Rectal smooth muscle tissue (tissue), 1 donor: ENCODE measurements at regions not wholly inside any gene's neighbourhood (a gene's known extent, or its start where the extent isn't known, plus 50 kb on each side); places are given as distances from the start of the nearest gene placed in this dataset.
"Not testable (repeated sequence)": the region's sequence is repeated elsewhere in the genome, so short reads cannot be mapped to it uniquely, and the experiment has no call there.

Source experiments
- H3K27ac ChIP-seq: one replicate; pipeline ENCODE4 v1.7.0; 2013; ENCODE audit warnings: low read depth, low read length, inconsistent platforms
- H3K27me3 ChIP-seq: one replicate; pipeline ENCODE4 v1.7.0; 2013; ENCODE audit warnings: low read length; ENCODE audit not compliant: control insufficient read depth, insufficient read depth
- H3K36me3 ChIP-seq: one replicate; pipeline ENCODE4 v1.7.0; 2013; ENCODE audit warnings: low read length; ENCODE audit not compliant: control insufficient read depth, insufficient read depth
- H3K4me1 ChIP-seq: one replicate; pipeline ENCODE4 v1.7.0; 2013; ENCODE audit warnings: low read length; ENCODE audit not compliant: control insufficient read depth, insufficient read depth
- H3K4me3 ChIP-seq: one replicate; pipeline ENCODE4 v1.7.0; 2013; ENCODE audit warnings: low read length
- H3K9ac ChIP-seq: one replicate; pipeline ENCODE4 v1.7.0; 2013; ENCODE audit warnings: low read length

GRCh38 chr7:19352305-19352695, 207.1 kb upstream of the FERD3L start:
- Histone ChIP-seq H3K4me1 (no peaks in the 10 kb centered on the region), H3K27me3 (no peaks in the 10 kb centered on the region), H3K9ac (no peak overlapping the region), H3K27ac (no peak overlapping the region), H3K36me3 (no peaks in the 10 kb centered on the region), H3K4me3 (no peak overlapping the region)

- H3K4me1 ChIP-seq: no peaks in the 10 kb centered on the region
- no peaks in the 10 kb centered on the region for H3K27me3 ChIP-seq
- H3K27ac ChIP-seq: no peak overlapping the region
- H3K4me3 ChIP-seq: no peak overlapping the region
- no peak overlapping the region for H3K9ac ChIP-seq
- no peaks in the 10 kb centered on the region for H3K36me3 ChIP-seq
Measured at GRCh38 chr7:19351341-19352304, 206.4 kb upstream of the FERD3L start.

- no peaks in the 10 kb centered on the region for H3K4me1 ChIP-seq
- H3K27ac ChIP-seq: no peak overlapping the region
- H3K9ac ChIP-seq: no peak overlapping the region
- H3K36me3 ChIP-seq: no peaks in the 10 kb centered on the region
- no peak overlapping the region for H3K4me3 ChIP-seq
- H3K27me3 ChIP-seq: no peaks in the 10 kb centered on the region
Measured at GRCh38 chr7:19339512-19339911, 194.3 kb upstream of the FERD3L start.

GRCh38 chr7:19338512-19338911, 193.3 kb upstream of the FERD3L start:
- not testable (repeated sequence) for H3K4me3 ChIP-seq, H3K27me3 ChIP-seq, H3K9ac ChIP-seq, H3K4me1 ChIP-seq, H3K27ac ChIP-seq, H3K36me3 ChIP-seq

GRCh38 chr7:19336836-19337383, 191.7 kb upstream of the FERD3L start:
- H3K36me3 ChIP-seq: no peaks in the 10 kb centered on the region
- no peaks in the 10 kb centered on the region for H3K4me1 ChIP-seq
- H3K27ac ChIP-seq: no peak overlapping the region
- no peak overlapping the region for H3K9ac ChIP-seq
- no peak overlapping the region for H3K4me3 ChIP-seq
- no peaks in the 10 kb centered on the region for H3K27me3 ChIP-seq

GRCh38 chr7:19333706-19334105, 188.5 kb upstream of the FERD3L start:
- no peak overlapping the region for H3K27ac ChIP-seq
- no peaks in the 10 kb centered on the region for H3K4me1 ChIP-seq
- H3K27me3 ChIP-seq: no peaks in the 10 kb centered on the region
- H3K9ac ChIP-seq: no peak overlapping the region
- H3K36me3 ChIP-seq: no peaks in the 10 kb centered on the region
- no peak overlapping the region for H3K4me3 ChIP-seq

- H3K9ac ChIP-seq: no peak overlapping the region
- H3K27me3 ChIP-seq: no peaks in the 10 kb centered on the region
- H3K4me1 ChIP-seq: no peaks in the 10 kb centered on the region
- H3K36me3 ChIP-seq: no peaks in the 10 kb centered on the region
- no peak overlapping the region for H3K4me3 ChIP-seq
- no peak overlapping the region for H3K27ac ChIP-seq
Measured at GRCh38 chr7:19327018-19327417, 181.8 kb upstream of the FERD3L start.

- H3K4me1 ChIP-seq: no peaks in the 10 kb centered on the region
Measured at GRCh38 chr7:19322002-19322401, 176.8 kb upstream of the FERD3L start.

GRCh38 chr7:19318287-19318686, 173.1 kb upstream of the FERD3L start:
- H3K4me3 ChIP-seq: no peak overlapping the region
- no peak overlapping the region for H3K27ac ChIP-seq
- H3K9ac ChIP-seq: no peak overlapping the region
- H3K36me3 ChIP-seq: no peaks in the 10 kb centered on the region
- no peaks in the 10 kb centered on the region for H3K27me3 ChIP-seq
- no peaks in the 10 kb centered on the region for H3K4me1 ChIP-seq

More at GRCh38 chr7:19322002-19322401, 176.8 kb upstream of the FERD3L start:
- H3K36me3 ChIP-seq: no peaks in the 10 kb centered on the region
- H3K4me3 ChIP-seq: no peak overlapping the region
- no peak overlapping the region for H3K9ac ChIP-seq
- H3K27ac ChIP-seq: no peak overlapping the region
- no peaks in the 10 kb centered on the region for H3K27me3 ChIP-seq

- Histone ChIP-seq H3K9ac (no peak overlapping the region), H3K4me1 (no peaks in the 10 kb centered on the region), H3K36me3 (no peaks in the 10 kb centered on the region), H3K4me3 (no peak overlapping the region), H3K27me3 (no peaks in the 10 kb centered on the region), H3K27ac (no peak overlapping the region)
Measured at GRCh38 chr7:19317461-19317860, 172.2 kb upstream of the FERD3L start.

- H3K36me3 ChIP-seq: no peaks in the 10 kb centered on the region
- no peak overlapping the region for H3K27ac ChIP-seq
- H3K4me1 ChIP-seq: no peaks in the 10 kb centered on the region
- H3K4me3 ChIP-seq: no peak overlapping the region
- no peaks in the 10 kb centered on the region for H3K27me3 ChIP-seq
- H3K9ac ChIP-seq: no peak overlapping the region
Measured at GRCh38 chr7:19312416-19312815, 167.2 kb upstream of the FERD3L start.

- Histone ChIP-seq H3K9ac (no peak overlapping the region), H3K27ac (no peak overlapping the region), H3K4me1 (no peaks in the 10 kb centered on the region), H3K27me3 (no peaks in the 10 kb centered on the region), H3K4me3 (no peak overlapping the region), H3K36me3 (no peaks in the 10 kb centered on the region)
Measured at GRCh38 chr7:19307554-19307953, 162.3 kb upstream of the FERD3L start.

GRCh38 chr7:19305698-19306097, 160.5 kb upstream of the FERD3L start:
- Histone ChIP-seq H3K9ac (no peak overlapping the region), H3K27me3 (no peaks in the 10 kb centered on the region), H3K27ac (no peak overlapping the region), H3K4me1 (no peaks in the 10 kb centered on the region), H3K36me3 (no peaks in the 10 kb centered on the region), H3K4me3 (no peak overlapping the region)
